SK-N-MC (cell line): ENCODE measurements at regions not wholly inside any gene's neighbourhood (a gene's known extent, or its start where the extent isn't known, plus 50 kb on each side); places are given as distances from the start of the nearest gene placed in this dataset.

Experiments
- FOXP2 ChIP-seq: optimal IDR thresholded peaks from 2 replicates; pipeline ENCODE3; 2011; ENCODE audit warnings: mild to moderate bottlenecking, moderate library complexity; ENCODE audit not compliant: insufficient read depth; ENCODE audit errors: extremely low read length, control extremely low read depth
- POLR2AphosphoS5 ChIP-seq: IDR thresholded peaks from 2 replicates; pipeline ENCODE4 v1.6.1; 2012; ENCODE audit warnings: mild to moderate bottlenecking, low read depth, low read length, borderline replicate concordance

DNA sequence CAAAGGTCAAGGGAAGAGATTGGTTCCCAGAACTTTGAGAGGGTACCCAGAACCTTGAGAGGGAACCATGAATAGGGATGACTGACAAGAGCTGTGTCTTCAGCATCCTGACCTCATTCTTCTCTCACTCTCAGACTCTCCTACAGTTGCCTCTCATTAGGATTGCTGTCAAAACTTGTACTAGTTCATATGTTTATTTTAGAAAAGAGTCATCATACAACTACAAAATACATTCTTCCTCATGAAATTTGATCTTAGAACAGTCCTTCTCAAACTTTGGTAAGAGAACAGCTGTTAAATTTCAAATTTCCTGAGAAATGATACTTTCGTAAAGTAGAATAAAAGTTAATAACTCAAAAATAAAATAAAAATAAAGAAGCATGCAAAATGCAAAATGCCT, 161.4 kb upstream of the ZRANB2 start:
- TF ChIP-seq FOXP2 = no peak
- no peak for TF ChIP-seq POLR2AphosphoS5
